SH-SY5Y (cell line): ENCODE measurements at regions not wholly inside any gene's neighbourhood (a gene's known extent, or its start where the extent isn't known, plus 50 kb on each side); places are given as distances from the start of the nearest gene placed in this dataset.

Experiments used
- GATA2 ChIP-seq: IDR thresholded peaks from 2 replicates; pipeline ENCODE4 v1.6.1; 2011; ENCODE audit warnings: mild to moderate bottlenecking, low read depth, low read length
- GATA3 ChIP-seq: IDR thresholded peaks from 2 replicates; pipeline ENCODE4 v1.6.1; 2011; ENCODE audit warnings: low read depth, mild to moderate bottlenecking, low read length, moderate library complexity

DNA sequence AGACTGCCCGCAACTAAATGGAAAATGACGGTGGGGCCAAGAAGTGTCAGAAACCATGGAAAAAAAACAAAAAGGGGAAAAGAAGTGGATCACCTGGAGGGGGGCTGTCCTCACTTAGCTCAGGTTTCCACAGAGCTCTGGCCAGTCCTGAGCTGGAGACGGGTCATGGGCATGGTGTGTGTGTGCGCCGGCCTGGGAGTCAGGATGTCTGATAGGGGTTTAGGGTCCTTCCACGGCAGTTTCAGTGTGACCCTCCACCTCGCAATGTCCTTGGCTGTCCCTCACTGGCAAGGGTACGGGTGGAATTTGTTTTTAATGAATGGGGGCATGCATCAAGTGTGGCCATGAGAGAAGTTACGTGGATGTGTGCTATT is 133.2 kb upstream of the MEIS1 start:
- TF ChIP-seq GATA3 (no peak), GATA2 (no peak)
